NCI-H2196 treated with DMSO at 0.1 percent for 48 hours (cell line): ENCODE measurements at regions not wholly inside any gene's neighbourhood (a gene's known extent, or its start where the extent isn't known, plus 50 kb on each side); places are given as distances from the start of the nearest gene placed in this dataset.

Experiments
- DNase-seq: peaks from one replicate; lab custom pipeline; 2025; ENCODE audit not compliant: unreplicated experiment; lab: John Stamatoyannopoulos, UW

DNA sequence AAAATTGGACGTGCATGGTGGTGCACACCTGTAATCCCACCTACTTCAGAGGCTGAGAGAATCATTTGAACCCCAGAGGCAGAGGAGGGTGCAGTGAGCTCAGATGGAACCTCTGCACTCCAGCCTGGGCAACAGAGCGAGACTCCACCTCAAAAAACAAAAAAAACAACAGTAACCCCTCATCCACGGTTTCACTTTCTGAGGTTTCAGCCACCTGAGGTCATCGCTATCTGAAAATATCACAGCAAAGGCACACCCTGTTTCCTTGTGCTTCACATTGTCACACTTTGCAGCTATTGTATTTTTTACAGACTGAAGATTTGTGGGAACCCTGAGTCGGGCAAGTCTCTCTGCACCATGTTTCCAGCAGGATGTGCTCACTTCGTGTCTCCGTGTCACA lies 54.1 kb upstream of the FOXQ1 start:
- DNase-seq, result no peak

DNA sequence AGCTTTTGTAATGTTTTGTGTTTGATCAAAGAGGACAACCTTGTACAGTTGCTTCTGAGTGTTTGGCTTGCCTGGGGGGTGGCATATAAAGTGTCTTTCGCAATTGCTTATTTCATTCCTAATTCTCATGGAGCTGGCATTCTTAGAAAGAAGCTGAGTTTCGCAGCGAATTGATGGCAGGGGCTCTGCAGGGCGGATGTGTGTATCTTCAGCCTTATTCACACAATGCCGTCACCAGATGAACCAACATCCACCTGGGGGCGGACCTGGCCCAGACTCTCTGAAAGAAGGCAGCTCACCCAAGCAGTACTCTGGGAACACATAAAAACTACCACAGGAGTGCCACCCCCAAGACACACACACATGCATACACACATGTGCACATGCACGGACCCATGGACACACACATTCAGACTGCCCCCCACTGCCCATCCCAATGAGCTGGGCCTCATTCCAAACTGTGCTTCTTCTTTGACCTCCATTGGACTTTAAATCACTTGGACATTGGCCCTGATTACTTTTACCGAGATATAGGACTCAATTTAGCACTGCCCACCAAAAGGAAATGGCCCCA lies 55.4 kb upstream of the FOXQ1 start:
- no peak for DNase-seq

GRCh38 chr6:1255636-1256365 lies 56.1 kb upstream of the FOXQ1 start:
- no peak for DNase-seq

DNA sequence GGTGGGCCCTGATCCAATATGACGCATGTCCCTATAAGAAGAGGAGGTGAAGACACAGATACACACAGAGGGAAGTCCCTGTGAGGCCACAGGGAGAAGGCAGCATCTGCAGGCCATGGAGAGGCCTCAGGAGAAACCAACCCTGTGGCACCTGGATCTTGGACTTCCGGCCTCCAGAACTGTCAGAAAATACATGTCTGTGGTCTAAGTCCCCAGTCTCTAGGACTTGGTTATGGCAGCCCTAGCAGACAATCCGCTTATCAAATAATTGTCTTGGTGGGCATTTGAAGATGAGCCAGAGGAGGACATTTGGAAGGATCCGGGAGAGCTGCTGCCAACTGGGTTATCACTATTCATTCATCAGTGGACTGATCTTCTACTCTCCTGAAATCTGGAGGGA lies 57.6 kb upstream of the FOXQ1 start:
- DNase-seq, result no peak

DNA sequence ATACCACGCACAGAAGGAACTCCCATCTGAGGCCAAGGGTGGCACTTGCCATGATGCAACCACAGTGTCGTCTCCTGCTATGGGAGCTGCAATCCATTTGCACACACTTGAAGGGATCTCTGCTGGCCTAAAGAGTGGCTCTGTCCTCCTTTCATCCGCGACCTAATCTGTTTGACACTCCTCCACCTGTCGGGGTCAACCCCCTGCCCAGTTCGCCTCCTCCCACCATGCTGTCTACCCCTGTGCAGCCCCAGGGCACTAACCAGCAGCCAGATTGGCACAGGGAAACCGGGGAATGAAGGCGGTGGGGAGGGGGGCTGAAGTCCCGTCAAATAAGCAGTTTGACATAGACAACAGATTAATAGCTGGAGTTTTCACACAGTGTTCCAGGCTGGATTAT lies 58.1 kb upstream of the FOXQ1 start:
- no peak for DNase-seq

- no peak for DNase-seq
These were observed 60.4 kb upstream of the FOXQ1 start for GRCh38 chr6:1251198-1252155.

DNA sequence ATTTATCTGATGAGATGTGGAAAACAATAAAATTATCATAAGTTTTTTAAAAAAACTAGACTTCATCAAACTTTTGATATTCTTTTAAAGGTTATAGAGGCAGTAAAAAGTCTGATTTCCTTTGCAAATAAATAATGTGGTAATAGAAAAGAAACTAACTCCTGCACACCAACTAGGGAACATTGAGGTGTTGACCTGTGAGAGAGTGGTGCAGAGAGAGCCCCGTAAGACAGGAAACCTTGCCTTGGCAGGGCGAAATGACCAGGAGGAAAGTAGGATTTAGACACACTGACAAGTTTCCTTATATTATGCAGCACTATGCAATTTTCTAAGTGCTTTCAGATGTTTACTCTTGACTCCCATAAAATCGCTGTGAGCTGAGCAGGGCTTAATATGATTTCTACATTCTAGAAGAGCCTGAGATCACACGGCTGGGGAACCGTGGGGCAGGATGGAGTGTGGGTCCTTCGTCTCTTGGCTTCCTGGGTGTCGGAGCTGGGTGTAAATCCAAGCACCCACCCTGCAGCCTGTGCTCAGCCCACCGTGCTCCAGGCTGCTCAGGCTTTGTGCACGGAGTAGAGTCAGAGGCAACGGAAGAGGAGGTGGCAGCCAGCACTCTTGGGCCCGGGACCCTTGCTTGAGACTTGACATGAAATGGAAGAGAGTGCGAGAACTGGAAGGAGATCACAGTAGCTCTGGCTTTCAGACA lies 61.3 kb upstream of the FOXQ1 start:
- no peak for DNase-seq

DNA sequence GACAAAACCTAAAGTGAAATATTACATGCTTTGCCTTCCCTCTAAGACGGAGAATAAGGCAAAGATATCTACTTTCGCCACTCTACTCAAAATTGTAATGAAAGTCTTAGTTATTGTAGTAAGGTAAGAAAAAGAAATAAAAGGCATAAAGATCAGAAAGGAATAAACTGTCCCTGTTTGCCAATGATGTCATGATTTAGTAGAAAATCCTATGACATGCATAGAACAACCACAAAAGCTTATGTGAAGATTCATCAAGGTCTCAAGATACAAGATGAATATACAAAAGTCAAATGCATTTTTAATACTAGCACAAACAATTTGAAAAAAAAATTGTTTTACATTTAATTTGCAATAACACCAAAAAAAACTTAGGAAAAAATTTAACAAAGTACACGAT lies 64.0 kb upstream of the FOXQ1 start:
- DNase-seq, result no peak

DNA sequence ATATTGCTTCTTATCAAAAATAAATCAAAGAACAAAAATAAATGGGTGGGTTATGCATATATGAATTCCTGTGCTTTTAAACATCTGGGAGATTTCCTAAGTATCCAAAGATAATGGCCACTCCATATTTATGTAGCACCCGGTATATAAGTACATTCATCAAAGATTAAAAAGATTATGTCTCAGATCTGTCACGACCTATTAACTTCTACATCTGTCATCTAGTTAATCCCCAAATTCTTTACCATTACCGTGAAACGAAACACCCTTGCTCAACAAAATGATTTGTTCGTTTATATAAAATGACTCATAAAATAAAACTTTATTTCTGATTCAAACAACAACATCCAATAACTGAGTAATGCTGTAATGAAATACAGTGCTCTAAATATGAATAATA lies 64.8 kb upstream of the FOXQ1 start:
- DNase-seq, result no peak

DNA sequence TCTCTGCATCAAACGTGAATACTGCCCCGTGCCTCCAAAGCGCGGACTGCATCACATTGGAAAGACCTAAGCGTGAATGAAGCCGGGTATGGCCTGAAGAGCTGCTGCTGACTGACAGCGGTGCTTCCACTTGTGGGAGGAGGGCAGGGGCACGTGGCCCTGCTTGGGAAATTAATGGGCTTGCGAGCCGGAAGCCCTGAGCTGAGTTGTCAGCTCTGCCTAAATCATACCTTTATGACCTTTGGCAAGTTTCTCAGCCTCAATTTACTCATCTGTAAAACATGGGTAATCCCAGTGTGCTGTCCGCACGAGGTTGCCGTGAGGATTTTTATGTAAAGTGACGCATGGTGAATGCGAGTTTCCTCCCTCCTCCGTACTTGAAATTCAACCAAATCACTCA lies 67.0 kb upstream of the FOXQ1 start:
- no peak for DNase-seq

- no peak for DNase-seq
These were observed 67.6 kb upstream of the FOXQ1 start for GRCh38 chr6:1244278-1244677.

DNA sequence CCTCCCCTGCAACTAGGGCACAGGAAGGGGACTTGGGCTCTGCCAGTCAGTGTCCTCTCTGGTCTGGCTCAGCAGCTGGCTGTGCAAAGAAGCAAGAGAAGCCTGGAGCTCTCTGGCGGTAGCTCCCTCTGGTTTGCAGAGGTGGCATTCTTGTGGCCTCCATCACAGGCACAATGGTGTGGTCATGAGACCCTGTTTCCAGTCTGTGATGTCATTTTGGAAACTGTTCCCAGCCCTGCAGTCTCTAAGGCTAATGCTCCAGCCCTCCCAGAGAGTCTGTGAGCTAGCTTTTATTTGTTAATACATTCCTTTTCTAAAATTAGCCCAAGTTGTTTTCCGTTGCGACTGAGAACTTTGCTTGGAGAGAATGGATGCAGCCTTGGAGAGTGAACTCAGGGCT lies 69.5 kb upstream of the FOXQ1 start:
- no peak for DNase-seq

GRCh38 chr6:1242021-1242420 lies 69.9 kb upstream of the FOXQ1 start:
- DNase-seq, result no peak

GRCh38 chr6:1240766-1241318 lies 71.1 kb upstream of the FOXQ1 start:
- no peak for DNase-seq

DNA sequence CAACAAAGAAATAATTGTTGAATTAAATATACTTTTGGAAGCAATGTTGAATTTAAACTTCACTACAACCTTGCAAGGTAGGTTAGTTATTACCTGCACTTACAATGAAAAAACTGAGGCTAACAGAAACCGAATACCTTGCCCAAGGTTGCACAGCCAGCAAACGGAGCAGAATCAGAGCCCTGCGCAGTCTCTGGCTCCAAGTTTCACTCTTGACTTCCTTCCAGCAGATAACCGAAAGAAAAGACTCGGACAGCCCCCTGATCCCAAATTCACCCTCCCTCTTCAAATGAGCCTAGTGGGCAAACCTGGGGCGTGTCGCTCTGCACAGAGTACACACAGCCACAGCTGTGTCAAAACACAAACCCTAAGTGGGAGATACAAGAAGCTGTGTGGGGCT lies 72.1 kb upstream of the FOXQ1 start:
- no peak for DNase-seq

DNA sequence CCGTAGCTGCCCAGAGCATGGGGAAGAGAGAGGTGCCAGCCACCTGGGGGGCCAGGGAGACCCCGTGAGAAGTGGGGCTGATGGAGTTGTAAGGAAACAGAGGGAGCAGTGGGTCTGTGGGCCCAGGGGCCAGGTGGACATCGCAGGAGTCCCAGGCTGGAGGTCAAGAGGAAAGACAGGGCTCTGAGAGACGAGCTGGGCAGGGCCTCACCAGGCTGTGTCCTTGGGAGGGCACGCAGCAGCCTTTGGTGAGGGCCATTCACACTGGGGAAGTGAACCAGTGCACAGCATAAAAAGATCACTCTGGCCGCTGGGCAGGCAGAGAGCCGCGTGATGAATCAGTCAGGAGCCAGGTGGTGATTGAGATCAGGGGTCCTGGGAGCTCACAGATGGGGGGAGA lies 73.9 kb upstream of the FOXQ1 start:
- DNase-seq, result no peak

GRCh38 chr6:1237636-1238035 lies 74.3 kb upstream of the FOXQ1 start:
- no peak for DNase-seq

DNA sequence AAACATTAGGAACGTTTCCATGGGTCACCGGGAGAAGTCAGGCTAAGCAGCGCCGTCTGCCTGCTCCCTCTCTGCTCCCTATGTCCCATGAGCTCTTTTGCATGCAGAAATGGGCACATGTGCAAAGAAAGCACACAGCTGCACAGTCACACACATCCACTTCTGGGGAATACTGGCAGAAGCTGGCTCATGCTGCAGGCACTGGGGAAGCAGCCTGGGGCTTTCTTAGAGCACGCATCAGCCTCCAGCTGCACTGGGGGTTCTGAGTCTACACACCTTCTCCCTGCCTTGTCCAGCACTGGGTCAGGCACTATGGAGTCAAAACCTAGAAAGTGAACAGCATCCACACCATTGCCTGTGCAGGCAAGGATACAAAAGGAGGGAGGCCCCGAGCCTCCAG lies 76.1 kb upstream of the FOXQ1 start:
- no peak for DNase-seq

- DNase-seq, result no peak
These were observed 78.0 kb upstream of the FOXQ1 start for GRCh38 chr6:1233924-1234323.

GRCh38 chr6:1232578-1232977 lies 79.3 kb upstream of the FOXQ1 start:
- no peak for DNase-seq

DNA sequence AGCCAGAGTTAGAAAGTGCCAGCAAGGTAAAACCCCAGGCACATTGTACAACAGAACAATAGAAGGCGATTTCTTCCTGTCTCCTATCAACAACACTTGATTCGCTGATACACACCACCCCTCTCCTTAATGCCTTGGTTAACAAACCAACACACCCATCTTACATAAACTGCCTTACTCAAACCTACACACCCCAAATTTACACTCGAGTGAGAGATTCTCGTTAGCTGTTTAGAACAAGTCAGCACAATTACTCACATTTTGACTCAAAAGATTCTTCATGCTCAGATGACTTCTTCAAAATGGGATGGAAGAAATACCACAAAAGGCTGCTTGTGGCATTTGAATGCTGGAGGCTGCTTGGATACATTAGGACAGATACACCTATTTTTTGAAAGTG lies 80.0 kb upstream of the FOXQ1 start:
- no peak for DNase-seq
